GM10248 (cell line): ENCODE measurements at regions not wholly inside any gene's neighbourhood (a gene's known extent, or its start where the extent isn't known, plus 50 kb on each side); places are given as distances from the start of the nearest gene placed in this dataset.

ENCODE experiments used
- CTCF ChIA-PET: fragments of 300-600 bp; sonication (Branson Sonifier 250); formaldehyde crosslinking; extraction: SDS; loops from one replicate; lab custom pipeline; 2021; ENCODE audit warnings: antibody characterized with exemption; lab: Yijun Ruan, JAX
- POLR2A ChIA-PET: fragments of 350-650 bp; sonication (Branson Sonifier 250); formaldehyde crosslinking; extraction: SDS; loops from one replicate; lab custom pipeline; 2020; ENCODE audit warnings: antibody characterized with exemption; lab: Yijun Ruan, JAX
- DNase-seq: peaks from one replicate; pipeline ENCODE4 v3.0.0; 2012; ENCODE audit errors: extremely low spot score
- CTCF ChIP-seq: IDR thresholded peaks from 2 replicates; pipeline ENCODE4 v1.5.1; 2012; ENCODE audit warnings: mild to moderate bottlenecking, low read depth; ENCODE audit errors: extremely low read depth, missing control alignments, control extremely low read depth

- ChIA-PET POLR2A (no interaction called here), CTCF (no interaction called here)
- no peak for DNase-seq
- no peak for TF ChIP-seq CTCF
Observed at GRCh38 chr4:63155561-63155960, 1253.7 kb downstream of the TECRL start.

GRCh38 chr4:63123441-63123840 is 1285.8 kb downstream of the TECRL start:
- no peak for DNase-seq
- CTCF ChIA-PET: no interaction called here
- no peak for TF ChIP-seq CTCF
- POLR2A ChIA-PET: no interaction called here

DNA sequence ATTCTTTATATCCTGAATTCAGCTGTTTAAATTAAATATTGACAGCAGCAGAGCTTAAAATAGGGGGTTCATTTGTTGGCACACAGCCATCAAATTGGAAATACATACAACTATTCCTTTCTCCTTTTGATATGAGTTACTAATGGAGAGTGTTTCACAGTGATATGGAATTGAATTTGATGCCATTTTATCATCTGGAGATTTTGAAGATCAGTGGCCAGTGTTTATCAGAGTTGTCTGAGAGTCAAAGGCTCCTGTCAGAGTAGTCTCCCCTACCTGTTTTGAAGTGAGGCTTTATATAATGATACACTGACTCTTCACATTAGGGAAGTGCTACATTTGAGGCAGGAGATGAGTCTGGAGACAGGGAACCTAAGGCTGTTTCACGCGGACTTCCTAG is 1286.3 kb downstream of the TECRL start:
- ChIA-PET POLR2A (no interaction called here), CTCF (no interaction called here)
- no peak for DNase-seq
- no peak for TF ChIP-seq CTCF

GRCh38 chr4:63106600-63106999 is 1302.7 kb downstream of the TECRL start:
- ChIA-PET POLR2A (no interaction called here), CTCF (interaction anchor here (1.1 kb wide), 1 partner anchor 8 kb away, joined by 3 read pairs; no protein-coding TSS in a partner anchor)
- DNase-seq: no peak
- no peak for TF ChIP-seq CTCF

GRCh38 chr4:63105839-63106238 is 1303.4 kb downstream of the TECRL start:
- CTCF ChIA-PET: interaction anchor here (1.1 kb wide), 1 partner anchor 9 kb away, joined by 3 read pairs; no protein-coding TSS in a partner anchor
- DNase-seq: no peak
- TF ChIP-seq CTCF: no peak
- POLR2A ChIA-PET: no interaction called here

- CTCF ChIA-PET: no interaction called here
- no peak for DNase-seq
- POLR2A ChIA-PET: no interaction called here
- no peak for TF ChIP-seq CTCF
Observed at GRCh38 chr4:63090641-63091040, 1318.6 kb downstream of the TECRL start.
